AG04450 (cell line): ENCODE measurements at regions not wholly inside any gene's neighbourhood (a gene's known extent, or its start where the extent isn't known, plus 50 kb on each side); places are given as distances from the start of the nearest gene placed in this dataset.

Experiments
- CTCF ChIA-PET: fragments of 300-600, 350-600 bp; formaldehyde crosslinking; extraction: SDS; loops from one replicate; lab custom pipeline; 2022; ENCODE audit warnings: antibody characterized with exemption, inconsistent platforms; lab: Charles Lee
- POLR2A ChIA-PET: fragments of 350-600 bp; formaldehyde crosslinking; extraction: SDS; loops from one replicate; lab custom pipeline; 2021; ENCODE audit warnings: antibody characterized with exemption, inconsistent platforms; lab: Yijun Ruan, JAX
- DNase-seq: peaks from one replicate; pipeline ENCODE4 v3.0.0-alpha.2; 2011; ENCODE audit warnings: low read depth, low spot score
- H3K27ac ChIP-seq: one replicate; pipeline ENCODE4 v1.5.1; 2012; ENCODE audit warnings: low read depth, low read length, control low read depth
- H3K27me3 ChIP-seq: one replicate; pipeline ENCODE4 v1.6.0; 2012; ENCODE audit warnings: low read length; ENCODE audit not compliant: control insufficient read depth, insufficient read depth
- H3K4me3 ChIP-seq: 2 replicates; pipeline ENCODE4 v1.5.1; 2011; ENCODE audit warnings: mild to moderate bottlenecking, low read depth, low read length, control low read depth
- H3K9me3 ChIP-seq: 2 replicates; pipeline ENCODE4 v1.5.1; 2012; ENCODE audit warnings: low read length; ENCODE audit not compliant: control insufficient read depth, insufficient read depth
- TF ChIP-seq, protein P1 (sequence below): IDR thresholded peaks from 2 replicates; pipeline ENCODE4 v1.5.1; 2011; ENCODE audit warnings: low read depth, low read length, control low read depth, inconsistent platforms

DNA sequence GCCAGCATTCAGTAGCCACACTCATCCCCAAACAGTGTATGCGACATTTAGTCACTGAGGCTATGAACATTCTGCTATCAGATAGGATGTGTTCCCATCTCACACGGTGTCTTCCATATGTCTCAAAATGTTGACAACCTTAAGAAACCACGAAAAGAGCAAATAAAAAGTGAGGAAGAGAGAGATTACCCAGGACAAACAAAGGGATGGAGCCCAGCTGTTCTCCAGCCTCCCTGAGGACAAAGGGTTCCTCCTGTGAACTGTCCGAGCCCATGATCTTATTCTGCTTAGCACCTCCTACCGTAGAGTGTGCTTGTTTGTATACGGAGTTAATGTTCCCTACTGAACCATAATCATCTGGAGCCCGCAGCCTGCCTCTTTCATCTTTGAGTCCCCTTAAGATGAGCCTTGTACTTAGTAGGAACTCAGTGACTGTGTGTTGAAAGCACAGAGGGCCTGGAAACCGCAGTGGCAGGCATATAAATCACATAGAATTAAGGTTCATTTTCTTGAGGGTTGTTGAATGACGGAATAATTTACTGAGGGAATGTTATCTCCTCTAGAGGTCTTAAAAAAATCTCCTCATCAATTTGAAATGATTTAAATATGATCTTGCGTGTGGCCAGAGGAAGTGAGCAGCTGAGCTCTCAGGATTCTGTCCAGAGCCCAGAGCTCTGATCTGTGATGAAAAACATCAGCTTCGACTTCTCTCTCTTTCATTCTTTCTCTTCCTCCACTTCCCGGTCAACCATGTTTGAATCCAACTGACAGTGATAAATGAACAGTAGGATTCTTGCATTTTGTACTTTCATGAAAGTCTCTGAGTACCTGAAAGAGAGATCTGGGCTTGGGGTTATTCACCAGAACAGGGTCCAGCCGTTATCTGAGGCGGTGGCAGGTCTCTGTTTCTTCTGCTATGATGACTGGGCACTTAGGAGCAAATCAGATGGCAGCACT lies 200.5 kb downstream of the KLF5 start:
- POLR2A ChIA-PET = no interaction called here
- no peak overlapping the region for H3K4me3 ChIP-seq
- H3K9me3 ChIP-seq = no peaks in the 10 kb centered on the region
- DNase-seq = peak; percentile 20
- H3K27ac ChIP-seq = peak overlapping the region; percentile 22
- CTCF ChIA-PET = no interaction called here
- TF ChIP-seq, protein P1, sequence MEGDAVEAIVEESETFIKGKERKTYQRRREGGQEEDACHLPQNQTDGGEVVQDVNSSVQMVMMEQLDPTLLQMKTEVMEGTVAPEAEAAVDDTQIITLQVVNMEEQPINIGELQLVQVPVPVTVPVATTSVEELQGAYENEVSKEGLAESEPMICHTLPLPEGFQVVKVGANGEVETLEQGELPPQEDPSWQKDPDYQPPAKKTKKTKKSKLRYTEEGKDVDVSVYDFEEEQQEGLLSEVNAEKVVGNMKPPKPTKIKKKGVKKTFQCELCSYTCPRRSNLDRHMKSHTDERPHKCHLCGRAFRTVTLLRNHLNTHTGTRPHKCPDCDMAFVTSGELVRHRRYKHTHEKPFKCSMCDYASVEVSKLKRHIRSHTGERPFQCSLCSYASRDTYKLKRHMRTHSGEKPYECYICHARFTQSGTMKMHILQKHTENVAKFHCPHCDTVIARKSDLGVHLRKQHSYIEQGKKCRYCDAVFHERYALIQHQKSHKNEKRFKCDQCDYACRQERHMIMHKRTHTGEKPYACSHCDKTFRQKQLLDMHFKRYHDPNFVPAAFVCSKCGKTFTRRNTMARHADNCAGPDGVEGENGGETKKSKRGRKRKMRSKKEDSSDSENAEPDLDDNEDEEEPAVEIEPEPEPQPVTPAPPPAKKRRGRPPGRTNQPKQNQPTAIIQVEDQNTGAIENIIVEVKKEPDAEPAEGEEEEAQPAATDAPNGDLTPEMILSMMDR = no peak
- H3K27me3 ChIP-seq = no peaks in the 10 kb centered on the region

DNA sequence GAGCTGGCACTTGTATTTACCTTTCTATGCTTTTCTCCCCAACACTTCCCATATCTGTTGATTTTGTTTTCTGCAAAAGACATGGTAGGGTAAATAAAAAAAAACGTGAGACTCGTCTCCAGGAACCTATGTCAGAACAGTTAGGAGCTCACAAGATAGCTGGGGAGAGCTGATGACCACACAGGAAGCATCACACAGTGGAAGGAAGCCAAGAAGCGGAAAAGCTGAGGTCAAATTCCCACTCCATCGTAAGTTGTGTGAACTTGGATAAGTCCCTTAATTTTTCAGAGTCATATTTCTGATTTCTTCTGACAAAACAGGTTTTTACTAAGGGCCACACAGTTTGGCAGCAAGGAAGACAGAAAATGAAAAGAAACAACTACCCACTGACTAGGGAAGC lies 199.6 kb downstream of the KLF5 start:
- POLR2A ChIA-PET = no interaction called here
- no peak for DNase-seq
- Histone ChIP-seq H3K9me3 (no peaks in the 10 kb centered on the region), H3K27me3 (no peaks in the 10 kb centered on the region), H3K27ac (no peak overlapping the region), H3K4me3 (no peak overlapping the region)
- CTCF ChIA-PET = no interaction called here
- TF ChIP-seq, protein P1 = no peak

DNA sequence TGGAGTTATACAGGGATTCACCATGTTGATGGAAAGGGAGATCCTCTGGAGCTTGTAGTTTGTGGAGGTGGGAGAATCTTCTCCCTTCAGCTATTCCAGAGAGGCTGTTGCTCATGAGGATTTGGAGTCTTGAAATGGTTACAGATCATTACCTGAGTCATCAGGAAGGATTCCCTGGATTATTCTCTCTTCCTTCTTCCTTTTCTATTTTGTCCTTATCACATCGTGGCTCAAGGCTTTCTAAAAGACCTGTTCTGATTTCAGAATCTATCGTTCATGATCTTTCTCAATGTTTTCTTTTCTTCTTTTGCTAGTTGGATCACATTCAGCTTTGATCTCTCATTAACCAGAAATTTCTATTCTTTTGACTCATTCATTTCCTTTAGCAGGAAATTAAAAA lies 196.0 kb downstream of the KLF5 start:
- H3K9me3 ChIP-seq = no peaks in the 10 kb centered on the region
- CTCF ChIA-PET = interaction anchor here (0.6 kb wide), 1 partner anchor 446 kb away, joined by 3 read pairs; no protein-coding TSS in a partner anchor
- no peak for DNase-seq
- H3K4me3 ChIP-seq = no peak overlapping the region
- no peaks in the 10 kb centered on the region for H3K27me3 ChIP-seq
- no peak overlapping the region for H3K27ac ChIP-seq
- POLR2A ChIA-PET = no interaction called here
- TF ChIP-seq, protein P1 = no peak

DNA sequence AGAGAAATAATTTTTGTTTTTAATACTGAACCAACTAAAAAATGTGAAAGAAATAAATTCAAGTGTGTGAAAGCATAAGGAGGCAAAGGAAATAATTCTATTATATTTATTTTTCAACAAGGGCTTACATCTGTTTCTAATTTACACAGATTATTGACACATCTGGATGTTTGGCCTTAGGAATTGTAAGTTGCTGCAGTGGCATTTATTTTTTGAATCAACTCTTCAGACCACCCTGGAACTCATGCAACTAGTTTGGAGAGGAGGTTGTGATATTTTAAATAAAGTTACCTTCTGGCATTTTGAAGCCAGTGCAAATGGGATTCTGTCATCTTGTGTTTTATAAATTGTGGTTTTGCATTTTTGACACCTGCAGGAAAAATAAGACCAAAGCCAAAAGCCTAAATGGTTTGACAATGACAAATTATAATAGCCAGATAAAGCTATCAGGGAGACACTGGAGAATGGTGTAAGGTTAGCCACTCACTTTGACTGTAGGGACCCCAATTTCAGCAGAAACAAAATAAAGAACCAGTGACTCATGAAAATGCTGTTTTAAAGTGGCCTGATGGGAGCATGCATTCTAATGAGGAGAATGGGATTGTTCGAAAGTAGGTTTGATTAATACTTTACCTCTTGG lies 192.9 kb downstream of the KLF5 start:
- no peak overlapping the region for H3K4me3 ChIP-seq
- no peaks in the 10 kb centered on the region for H3K9me3 ChIP-seq
- no peak overlapping the region for H3K27ac ChIP-seq
- DNase-seq = no peak
- ChIA-PET POLR2A (no interaction called here), CTCF (no interaction called here)
- TF ChIP-seq, protein P1 = no peak
- peaks cover 2% of the 10 kb centered on the region for H3K27me3 ChIP-seq

DNA sequence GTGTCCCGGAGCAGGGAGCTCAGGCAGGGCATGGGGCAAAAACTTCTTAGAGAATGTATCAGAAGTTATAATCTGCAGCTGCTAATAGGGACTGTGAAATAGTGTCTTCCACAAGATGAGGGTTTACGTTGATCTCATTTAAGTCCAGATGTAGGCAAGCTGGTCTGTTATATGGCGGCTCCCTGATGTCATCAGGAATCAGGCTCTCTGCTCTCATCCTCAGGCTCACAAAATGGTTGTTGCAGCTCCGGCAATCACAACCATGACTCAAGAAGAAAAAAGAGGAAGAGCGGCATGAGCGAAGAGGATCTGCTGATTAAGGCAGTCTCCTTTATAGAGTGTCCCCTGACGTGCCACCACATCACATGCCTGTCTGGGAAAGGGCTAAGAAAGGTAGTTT lies 191.3 kb downstream of the KLF5 start:
- Histone ChIP-seq H3K9me3 (no peaks in the 10 kb centered on the region), H3K27me3 (peaks cover 2% of the 10 kb centered on the region), H3K27ac (no peak overlapping the region), H3K4me3 (no peak overlapping the region)
- ChIA-PET CTCF (interaction anchor here (0.5 kb wide), 1 partner anchor 441 kb away, joined by 10 read pairs; no protein-coding TSS in a partner anchor), POLR2A (interaction anchor here (0.6 kb wide), 1 partner anchor 375 kb away, joined by 4 read pairs; no protein-coding TSS in a partner anchor)
- TF ChIP-seq, protein P1 = no peak
- no peak for DNase-seq
